ENCODE measurements at regions not wholly inside any gene's neighbourhood (a gene's known extent, or its start where the extent isn't known, plus 50 kb on each side); places are given as distances from the start of the nearest gene placed in this dataset.

DNA sequence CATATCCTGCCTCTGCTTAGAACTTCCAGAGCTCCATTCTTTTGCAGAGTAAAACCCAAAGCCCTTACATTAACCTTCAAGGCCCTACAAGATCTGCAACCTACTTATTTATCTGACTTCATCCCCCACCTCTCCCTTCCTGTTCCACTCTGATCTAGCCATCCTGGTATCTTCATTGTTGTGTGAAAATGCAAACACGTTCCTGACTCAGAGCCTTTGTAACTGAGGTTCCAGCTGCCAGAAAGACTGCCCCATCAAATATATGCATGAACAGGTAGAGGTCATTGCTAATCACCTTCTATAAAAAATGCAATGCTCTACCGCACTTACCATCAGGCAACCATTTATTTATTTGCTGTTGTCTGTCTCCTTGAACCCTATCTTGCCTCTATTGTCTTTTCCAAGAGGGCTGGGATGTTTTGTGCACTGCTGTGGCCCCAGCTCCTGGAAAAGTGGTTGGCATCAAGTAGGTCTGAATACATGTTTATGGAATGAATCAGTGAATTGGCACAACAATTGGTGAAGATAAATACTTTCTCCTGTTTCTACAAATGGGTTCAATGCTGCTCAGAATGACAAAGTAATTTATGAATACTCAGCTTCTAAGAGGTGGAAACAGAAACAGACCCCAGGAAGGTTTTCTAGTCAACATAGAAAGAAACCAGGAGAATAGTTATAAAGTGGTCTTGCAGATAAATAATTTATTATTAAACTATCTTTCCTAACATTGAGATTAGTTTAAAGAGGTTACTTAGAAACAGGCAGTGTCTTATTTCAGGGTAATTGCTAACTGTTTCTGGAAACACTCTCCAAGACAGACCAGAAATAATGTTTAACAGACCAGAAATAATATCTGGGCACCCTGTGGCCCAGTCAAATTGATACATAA lies 230.6 kb upstream of the CD180 start:
- no peak for DNase-seq (ENCODE audit: extremely low spot score in 2 of 2)
- TF ChIP-seq POLR2AphosphoS5 (IDR thresholded peaks at IDR 0.05; ENCODE audit: insufficient read depth in 1 of 2, low read depth in 1 of 2) (no peak), CTCF (IDR thresholded peaks at IDR 0.05) (no peak)
- Histone ChIP-seq H3K9me3 (no peaks in the 10 kb centered on the region), H3K36me3 (no peaks in the 10 kb centered on the region), H3K27me3 (no peaks in the 10 kb centered on the region), H3K4me1 (no peaks in the 10 kb centered on the region), H3K4me3 (no peak overlapping the region), H3K27ac (no peak overlapping the region)
- intact Hi-C loops (cut with DNase I), result no loop called here

- Histone ChIP-seq H3K36me3 (no peaks in the 10 kb centered on the region), H3K9me3 (no peaks in the 10 kb centered on the region), H3K27me3 (no peaks in the 10 kb centered on the region), H3K4me1 (no peaks in the 10 kb centered on the region), H3K4me3 (no peak overlapping the region), H3K27ac (no peak overlapping the region)
- DNase-seq (ENCODE audit: extremely low spot score in 2 of 2), result no peak
- intact Hi-C loops (cut with DNase I), result no loop called here
- no peak for TF ChIP-seq POLR2A (IDR thresholded peaks at IDR 0.05)
- TF ChIP-seq CTCF (IDR thresholded peaks at IDR 0.05), result no peak
- no peak for TF ChIP-seq POLR2AphosphoS5 (IDR thresholded peaks at IDR 0.05; ENCODE audit: insufficient read depth in 1 of 2, low read depth in 1 of 2)
Observed at GRCh38 chr5:67425514-67425913, 228.9 kb upstream of the CD180 start.

GRCh38 chr5:67417839-67418238 lies 221.2 kb upstream of the CD180 start:
- Histone ChIP-seq H3K36me3 (no peaks in the 10 kb centered on the region), H3K4me1 (no peaks in the 10 kb centered on the region), H3K9me3 (no peaks in the 10 kb centered on the region), H3K27ac (no peak overlapping the region), H3K4me3 (no peak overlapping the region), H3K27me3 (no peaks in the 10 kb centered on the region)
- intact Hi-C loops (cut with DNase I), result no loop called here
- no peak for DNase-seq (ENCODE audit: extremely low spot score in 2 of 2)
- no peak for TF ChIP-seq POLR2AphosphoS5 (IDR thresholded peaks at IDR 0.05; ENCODE audit: insufficient read depth in 1 of 2, low read depth in 1 of 2)
- no peak for TF ChIP-seq CTCF (IDR thresholded peaks at IDR 0.05)

DNA sequence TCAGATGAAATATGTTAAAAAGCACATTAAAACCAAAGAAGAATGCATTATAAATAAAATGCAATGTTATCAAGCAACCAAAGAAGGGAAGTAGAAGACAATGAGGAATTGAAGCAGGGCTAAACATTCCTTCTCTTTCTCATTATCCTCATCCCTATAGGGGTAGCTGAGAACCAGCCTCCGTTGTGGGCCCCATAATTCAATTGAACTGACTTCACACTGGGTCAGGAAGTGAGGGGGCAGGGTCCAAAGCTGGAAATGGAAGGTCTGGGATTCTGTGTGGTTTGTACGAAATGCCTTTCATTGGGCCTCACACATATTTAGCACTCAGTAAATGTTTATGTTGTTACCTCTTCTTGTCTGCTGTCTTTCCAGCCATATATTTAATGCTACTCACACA lies 220.4 kb upstream of the CD180 start:
- no peaks in the 10 kb centered on the region for H3K36me3 ChIP-seq
- no peaks in the 10 kb centered on the region for H3K4me1 ChIP-seq
- H3K27me3 ChIP-seq, result no peaks in the 10 kb centered on the region
- no peak overlapping the region for H3K4me3 ChIP-seq
- DNase-seq (ENCODE audit: extremely low spot score in 2 of 2), result no peak
- intact Hi-C loops (cut with DNase I), result no loop called here
- H3K9me3 ChIP-seq, result no peaks in the 10 kb centered on the region
- no peak overlapping the region for H3K27ac ChIP-seq
- TF ChIP-seq POLR2A (IDR thresholded peaks at IDR 0.05), result no peak

- no peak overlapping the region for H3K4me3 ChIP-seq
- no peak overlapping the region for H3K27ac ChIP-seq
- TF ChIP-seq POLR2A (IDR thresholded peaks at IDR 0.05) (no peak), POLR2AphosphoS5 (IDR thresholded peaks at IDR 0.05; ENCODE audit: insufficient read depth in 1 of 2, low read depth in 1 of 2) (no peak), CTCF (IDR thresholded peaks at IDR 0.05) (no peak)
- no peak for DNase-seq (ENCODE audit: extremely low spot score in 2 of 2)
- intact Hi-C loops (cut with DNase I), result no loop called here
- H3K36me3 ChIP-seq, result no peaks in the 10 kb centered on the region
- no peaks in the 10 kb centered on the region for H3K4me1 ChIP-seq
- no peaks in the 10 kb centered on the region for H3K27me3 ChIP-seq
- H3K9me3 ChIP-seq, result no peaks in the 10 kb centered on the region
Observed at GRCh38 chr5:67416133-67416937, 219.7 kb upstream of the CD180 start.

Data from vagina (tissue), 2 donors.